Cardiac septum (tissue), 1 donor: ENCODE measurements at regions not wholly inside any gene's neighbourhood (a gene's known extent, or its start where the extent isn't known, plus 50 kb on each side); places are given as distances from the start of the nearest gene placed in this dataset.
"Not testable (repeated sequence)": the region's sequence is repeated elsewhere in the genome, so short reads cannot be mapped to it uniquely, and the experiment has no call there.

Source experiments
- DNase-seq: peaks from one replicate; pipeline ENCODE4 v3.0.0-alpha.2; 2020; ENCODE audit warnings: low spot score
- intact Hi-C: fragments of 100-400 bp; cut with DNase I; formaldehyde crosslinking; loops from one replicate; pipeline ENCODE4 v1.14.0; 2022
- donor health status: DM: no; HTN: no; CAD: no.

- no peak for DNase-seq
- intact Hi-C loops = no loop called here
These were observed 568.9 kb upstream of the ACVR2A start for GRCh38 chr2:147275943-147276342.

GRCh38 chr2:147273628-147274027, 571.2 kb upstream of the ACVR2A start:
- DNase-seq = no peak
- intact Hi-C loops = no loop called here

DNA sequence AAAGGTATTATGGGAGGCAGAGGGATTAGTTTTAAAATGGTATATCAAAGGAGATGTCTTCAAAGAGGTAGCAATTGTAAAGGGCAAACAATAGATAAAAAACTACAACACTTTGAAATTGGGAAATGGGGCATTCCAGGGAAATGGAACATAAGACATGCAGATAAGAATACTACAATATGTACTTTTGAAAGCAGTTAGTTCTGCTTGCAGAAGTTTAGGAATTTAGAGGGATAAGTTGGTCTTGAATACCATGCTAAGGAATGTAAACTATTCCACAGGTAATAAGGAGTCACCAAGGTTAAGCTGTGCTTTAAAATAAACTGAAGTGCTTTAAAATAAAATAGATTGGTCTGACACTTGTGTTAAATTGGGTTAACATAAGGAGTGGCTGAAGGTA, 571.7 kb upstream of the ACVR2A start:
- intact Hi-C loops = no loop called here
- DNase-seq = no peak

DNA sequence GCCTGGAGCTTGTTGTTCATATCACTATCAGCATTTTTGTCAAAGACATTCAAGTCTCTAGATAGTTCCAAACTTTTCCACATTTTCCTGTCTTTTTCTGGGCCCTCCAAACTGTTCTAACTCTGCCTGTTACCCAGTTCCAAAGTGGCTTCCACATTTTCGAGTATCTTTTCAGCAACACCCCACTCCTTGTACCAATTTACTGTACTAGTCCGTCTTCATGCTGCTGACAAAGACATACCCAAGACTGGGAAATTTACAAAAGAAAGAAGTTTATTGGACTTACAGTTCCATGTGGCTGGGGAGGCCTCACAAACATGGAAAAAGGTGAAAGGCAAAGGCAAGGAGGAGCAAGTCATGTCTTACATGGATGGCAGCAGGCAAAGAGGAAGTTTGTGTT, 575.2 kb upstream of the ACVR2A start:
- DNase-seq, intact Hi-C loops: not testable (repeated sequence)

GRCh38 chr2:147260241-147260640, 584.6 kb upstream of the ACVR2A start:
- intact Hi-C loops = no loop called here
- no peak for DNase-seq

GRCh38 chr2:147255812-147256211, 589.0 kb upstream of the ACVR2A start:
- intact Hi-C loops = no loop called here
- DNase-seq = no peak

- intact Hi-C loops = no loop called here
- DNase-seq = no peak
These were observed 594.0 kb upstream of the ACVR2A start for GRCh38 chr2:147250652-147251356.

DNA sequence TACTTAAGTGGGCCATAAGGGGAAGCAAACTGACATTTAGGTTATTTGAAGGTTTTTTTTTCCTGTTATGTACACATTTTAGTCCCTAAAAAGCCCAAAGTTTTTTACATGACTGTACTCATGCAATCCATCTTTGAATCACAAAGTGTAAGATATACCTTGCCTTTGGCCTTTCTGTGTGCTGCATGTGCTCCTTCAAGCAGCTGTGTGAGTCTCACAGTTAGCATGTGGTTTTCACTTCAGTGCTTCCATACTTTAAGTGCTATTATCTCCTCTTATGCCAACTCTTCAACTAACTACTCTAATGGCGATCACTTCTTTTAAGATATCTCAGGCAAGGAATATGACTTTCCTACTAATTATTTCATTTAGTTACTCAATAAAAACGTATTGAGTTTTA, 597.1 kb upstream of the ACVR2A start:
- intact Hi-C loops = no loop called here
- DNase-seq = no peak

GRCh38 chr2:147242445-147242844, 602.4 kb upstream of the ACVR2A start:
- intact Hi-C loops = no loop called here
- no peak for DNase-seq

DNA sequence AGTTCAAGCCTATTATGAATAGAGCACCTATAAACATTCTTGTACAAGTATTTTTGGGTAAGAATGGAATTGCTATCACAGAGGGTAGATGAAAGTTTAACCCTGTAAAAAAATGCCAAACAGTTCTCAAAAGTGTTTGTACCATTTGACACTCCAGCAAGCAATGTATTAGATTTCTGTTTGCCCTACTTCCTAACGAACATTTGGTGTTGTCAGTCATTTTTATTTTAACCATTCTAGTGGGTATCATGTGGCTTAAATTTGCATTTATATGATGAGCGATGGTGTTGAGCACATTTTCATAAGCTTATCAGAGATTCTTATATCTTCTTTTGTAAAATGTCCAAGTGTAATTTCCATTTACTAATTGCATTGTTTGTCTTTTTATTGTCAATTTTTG, 608.2 kb upstream of the ACVR2A start:
- intact Hi-C loops = no loop called here
- no peak for DNase-seq

DNA sequence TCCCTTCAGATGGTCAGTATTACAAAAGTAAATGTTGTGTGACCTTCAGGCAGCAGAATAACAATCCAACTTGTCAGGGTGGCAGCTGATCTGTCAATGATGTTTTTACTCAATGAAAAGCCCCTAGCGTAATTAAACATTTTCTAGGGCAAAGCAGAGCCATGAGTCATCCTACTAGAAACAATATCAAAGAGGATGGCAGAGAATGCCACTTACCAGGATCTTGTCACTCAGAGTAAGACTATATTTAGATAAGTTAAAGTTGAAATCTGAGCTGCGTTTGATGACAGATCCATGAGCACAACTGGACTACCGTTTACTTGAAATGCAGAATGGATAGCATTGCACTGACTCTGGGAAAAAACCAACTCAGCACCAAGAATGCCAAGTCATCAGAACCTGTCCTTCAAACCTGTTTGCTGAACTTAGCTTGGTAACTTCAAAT, 612.6 kb upstream of the ACVR2A start:
- intact Hi-C loops = no loop called here
- DNase-seq = no peak

DNA sequence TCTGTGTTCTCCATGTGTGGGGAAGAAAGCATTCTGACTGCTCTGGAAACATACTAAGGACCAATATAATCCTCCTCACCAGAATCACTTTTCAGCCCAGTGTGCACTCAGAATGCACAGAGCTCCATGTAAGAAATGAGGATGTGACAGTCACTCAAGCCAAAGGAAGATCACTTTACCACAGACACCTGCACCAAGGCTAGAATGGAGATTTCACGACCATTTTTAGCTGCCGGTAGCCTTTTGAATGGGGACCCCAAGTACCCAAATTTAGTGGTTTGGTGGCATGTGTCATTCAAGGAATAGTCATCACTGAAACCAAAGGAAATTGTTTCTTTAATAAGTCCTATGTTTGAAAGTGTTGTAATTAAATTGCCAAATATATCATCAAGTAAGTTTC, 613.2 kb upstream of the ACVR2A start:
- intact Hi-C loops = no loop called here
- no peak for DNase-seq

DNA sequence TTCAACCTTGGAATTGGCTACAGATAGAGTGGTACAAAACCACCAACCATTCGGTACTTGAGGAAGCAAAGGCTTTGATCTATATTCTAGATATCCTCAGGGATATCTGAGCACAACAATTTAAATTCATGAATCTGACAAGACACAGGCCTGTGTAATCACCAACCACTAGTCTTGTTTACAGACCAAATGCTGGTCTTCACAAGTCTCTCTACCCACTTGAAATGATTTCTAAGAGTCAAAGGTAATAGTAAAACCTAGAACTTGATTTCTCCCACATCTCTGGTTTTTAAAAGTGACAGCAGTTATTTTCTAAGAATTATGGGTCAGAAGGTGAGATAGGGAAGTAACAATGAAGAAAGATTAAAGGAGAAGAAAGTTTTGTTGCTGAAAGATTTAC, 613.7 kb upstream of the ACVR2A start:
- intact Hi-C loops = no loop called here

DNA sequence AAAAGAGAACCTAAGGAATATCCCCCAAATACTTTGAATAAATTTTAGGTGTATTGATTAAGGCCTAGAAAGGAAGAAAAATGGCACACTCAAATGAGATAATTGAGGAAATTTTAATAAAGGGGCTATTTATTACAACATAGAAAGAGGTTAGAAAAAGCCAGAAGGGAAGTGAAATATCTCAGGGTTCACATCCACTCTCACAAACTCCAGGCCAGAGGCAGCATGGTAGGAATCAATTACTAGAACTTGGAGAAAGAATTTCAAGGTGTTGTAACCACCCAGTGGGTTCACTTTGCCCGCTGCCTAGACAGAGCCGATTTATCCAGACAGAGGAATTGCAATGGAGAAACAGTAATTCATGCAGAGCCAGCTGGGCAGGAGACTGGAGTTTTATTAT, 617.5 kb upstream of the ACVR2A start:
- no peak for DNase-seq
- intact Hi-C loops = no loop called here

More for the DNA sequence above, 613.7 kb upstream of the ACVR2A start:
- no peak for DNase-seq

DNA sequence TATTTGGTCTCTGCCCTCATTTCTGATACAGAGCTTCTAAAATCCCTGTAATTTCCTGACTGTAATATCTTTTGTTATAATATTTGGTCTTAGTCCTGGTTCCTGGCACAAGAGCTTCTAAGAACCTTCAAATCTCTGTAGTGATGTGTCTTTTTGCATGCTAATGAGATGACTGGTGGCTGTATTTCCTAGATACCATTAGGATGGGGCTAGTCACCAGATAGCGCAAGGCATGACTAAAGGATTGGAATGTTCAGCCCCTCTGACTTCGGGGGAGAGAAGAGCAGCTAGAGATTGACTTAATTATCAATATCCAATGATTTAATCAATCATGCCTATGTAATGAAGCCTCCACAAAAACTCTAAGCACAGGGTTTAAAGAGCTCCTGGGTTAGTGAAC, 620.8 kb upstream of the ACVR2A start:
- DNase-seq = no peak

GRCh38 chr2:147223553-147224060, 621.2 kb upstream of the ACVR2A start:
- DNase-seq = no peak
- intact Hi-C loops = no loop called here

More for the DNA sequence above, 620.8 kb upstream of the ACVR2A start:
- intact Hi-C loops = no loop called here

DNA sequence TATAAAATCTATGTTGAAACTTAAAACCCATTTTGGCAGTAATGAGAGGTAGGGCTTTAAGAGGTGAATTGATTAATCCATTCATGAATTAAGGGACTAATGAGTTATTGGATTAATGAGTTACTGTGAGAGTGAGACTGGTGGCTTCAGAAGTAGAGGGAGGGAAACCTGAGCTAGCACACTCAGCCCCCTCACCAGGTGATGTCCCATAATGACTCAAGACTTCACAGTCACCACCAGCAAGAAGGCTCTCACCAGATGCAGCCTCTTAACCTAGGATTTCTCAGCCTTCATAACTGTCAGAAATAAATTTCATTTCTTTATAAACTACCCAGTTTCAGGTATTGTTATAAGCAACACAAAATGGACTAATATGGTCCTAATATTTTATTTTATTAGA, 621.7 kb upstream of the ACVR2A start:
- intact Hi-C loops = no loop called here
- DNase-seq = no peak

DNA sequence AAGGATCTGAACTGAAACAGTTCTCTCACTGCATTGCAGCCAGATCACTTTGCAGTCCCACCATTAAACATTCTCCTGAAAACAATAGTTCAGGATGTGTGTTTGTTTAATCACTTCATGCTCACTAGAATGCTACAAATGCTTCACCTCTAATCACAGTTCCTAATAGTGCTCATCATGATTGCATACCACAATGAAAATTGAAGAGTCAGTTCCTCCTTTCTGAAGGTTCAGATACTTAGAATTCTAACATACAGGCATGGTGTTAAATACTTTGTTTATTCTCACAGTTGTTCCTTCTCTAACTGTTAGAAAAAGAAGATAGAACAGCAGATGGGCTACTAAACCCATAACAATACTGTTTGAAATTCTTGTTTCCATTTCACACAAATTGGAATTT, 622.3 kb upstream of the ACVR2A start:
- intact Hi-C loops = no loop called here
- no peak for DNase-seq

GRCh38 chr2:147214914-147215313, 629.9 kb upstream of the ACVR2A start:
- intact Hi-C loops = no loop called here
- DNase-seq = no peak

GRCh38 chr2:147211484-147211883, 633.3 kb upstream of the ACVR2A start:
- intact Hi-C loops = no loop called here
- no peak for DNase-seq

GRCh38 chr2:147204102-147204501, 640.7 kb upstream of the ACVR2A start:
- intact Hi-C loops = no loop called here

GRCh38 chr2:147198651-147199171, 646.1 kb upstream of the ACVR2A start:
- intact Hi-C loops = no loop called here
- DNase-seq = no peak

More at GRCh38 chr2:147204102-147204501, 640.7 kb upstream of the ACVR2A start:
- DNase-seq = no peak
